ENCODE measurements at regions not wholly inside any gene's neighbourhood (a gene's known extent, or its start where the extent isn't known, plus 50 kb on each side); places are given as distances from the start of the nearest gene placed in this dataset.

- TF ChIP-seq HMGXB4 (CRISPR knock-in tag; IDR thresholded peaks at IDR 0.05; ENCODE audit: borderline replicate concordance in 1 of 2, low read depth in 1 of 2): no peak
These were observed 255.8 kb downstream of the HDGFL1 start (continued) for GRCh38 chr6:22825210-22825609.

GRCh38 chr6:22826961-22827360, 257.6 kb downstream of the HDGFL1 start:
- 7% methylated on average over 2 of the region's 2 CpGs for WGBS (ENCODE audit: low lambda C conversion rate)
- Histone ChIP-seq H3K4me1 (ENCODE audit: insufficient read depth, low read length) (no peaks in the 10 kb centered on the region), H3K4me3 (replicated peaks in 1 of 3; ENCODE audit: insufficient read depth in 1 of 3, low read depth in 2 of 3, low read length in 3 of 3) (no peak overlapping the region), H3K9me3 (ENCODE audit: low read length) (peaks cover 53% of the 10 kb centered on the region), H4K20me1 (ENCODE audit: insufficient read depth, low read length) (no peaks in the 10 kb centered on the region), H3K9ac (ENCODE audit: insufficient read depth, low read depth, low read length) (no peak overlapping the region), H3K4me2 (ENCODE audit: low read depth, low read length) (no peak overlapping the region), H3K36me3 (replicated peaks in 1 of 2; ENCODE audit: control insufficient read depth in 1 of 2, insufficient read depth in 2 of 2, low read length in 2 of 2) (no peaks in the 10 kb centered on the region), H2AFZ (ENCODE audit: low read length) (no peak overlapping the region), H3K27ac (ENCODE audit: extremely low read length, insufficient read depth, low read length) (no peak overlapping the region), H3K79me2 (ENCODE audit: insufficient read depth, low read length) (no peaks in the 10 kb centered on the region), H3K27me3 (ENCODE audit: control insufficient read depth in 1 of 2, insufficient read depth in 2 of 2, low read length in 2 of 2) (no peaks in the 10 kb centered on the region)
- CTCF ChIA-PET (ENCODE audit: low intra/inter-chr PET ratio, low total read pairs): no interaction called here
- intact Hi-C loops (cut with micrococcal nuclease; ENCODE audit: unreplicated experiment) (loop anchor here (5.0 kb wide), 1 partner anchor 890 kb away; no protein-coding TSS in a partner anchor), in situ Hi-C loops (cut with HindIII; ENCODE audit: extremely low pct_ligation_motif_present, low pct_unique_long_range_greater_than_20kb) (no loop called here)
- no TSS peak for BruUV-seq (replicated peaks)
- DNase-seq (ENCODE audit: low spot score): no peak
- no peak for ATAC-seq
- POLR2A ChIA-PET: no interaction called here
- FAIRE-seq: no peak
- no peak for TF ChIP-seq TBL1XR1 (IDR thresholded peaks at IDR 0.05; ENCODE audit: borderline replicate concordance, low read length, partially characterized antibody)
- TF ChIP-seq ZFP36 (IDR thresholded peaks at IDR 0.05; ENCODE audit: borderline replicate concordance, low read depth, low read length, partially characterized antibody): no peak
- no peak for TF ChIP-seq SATB2 (CRISPR knock-in tag; IDR thresholded peaks at IDR 0.05)
- no peak for TF ChIP-seq KAT2B (IDR thresholded peaks at IDR 0.05; ENCODE audit: borderline replicate concordance, low read depth, low read length)
- TF ChIP-seq RNF2 (conservative IDR thresholded peaks at IDR 0.05; ENCODE audit: low read depth): no peak
- no peak for TF ChIP-seq ZNF431 (CRISPR knock-in tag; IDR thresholded peaks at IDR 0.05; ENCODE audit: borderline replicate concordance, low read depth)
- no peak for TF ChIP-seq KMT2A (CRISPR knock-in tag; IDR thresholded peaks at IDR 0.05)
- TF ChIP-seq ZNF253 (CRISPR knock-in tag; IDR thresholded peaks at IDR 0.05; ENCODE audit: borderline replicate concordance): no peak
- TF ChIP-seq FOXO1 (CRISPR knock-in tag; IDR thresholded peaks at IDR 0.05): no peak
- no peak for TF ChIP-seq KDM5A (IDR thresholded peaks at IDR 0.05; ENCODE audit: borderline replicate concordance, low read length)
- TF ChIP-seq ZNF503 (CRISPR knock-in tag; IDR thresholded peaks at IDR 0.05): no peak
- no peak for TF ChIP-seq XBP1 (CRISPR knock-in tag; IDR thresholded peaks at IDR 0.05)
- TF ChIP-seq LRRFIP1 (CRISPR knock-in tag; conservative IDR thresholded peaks at IDR 0.05): no peak
- TF ChIP-seq ATF5 (CRISPR knock-in tag; IDR thresholded peaks at IDR 0.05; ENCODE audit: low read depth): no peak
- no peak for TF ChIP-seq RCOR2 (CRISPR knock-in tag; IDR thresholded peaks at IDR 0.05)
- no peak for TF ChIP-seq BCL6 (CRISPR knock-in tag; IDR thresholded peaks at IDR 0.05)

Data from HepG2 (cell line).